PC-3 (cell line): ENCODE measurements at regions not wholly inside any gene's neighbourhood (a gene's known extent, or its start where the extent isn't known, plus 50 kb on each side); places are given as distances from the start of the nearest gene placed in this dataset.

ENCODE experiments used
- CTCF ChIP-seq: fragments of 300-600 bp; sonication (generic); conservative IDR thresholded peaks from 2 replicates; pipeline ENCODE4 v1.5.1; 2017; ENCODE audit warnings: antibody characterized with exemption, low read depth, mild to moderate bottlenecking, low read length
- EZH2 ChIP-seq: fragments of 300-600 bp; sonication (generic); IDR thresholded peaks from one replicate; pipeline ENCODE4 v1.6.1; 2017; ENCODE audit warnings: antibody characterized with exemption, mild to moderate bottlenecking, low read length; ENCODE audit not compliant: unreplicated experiment

DNA sequence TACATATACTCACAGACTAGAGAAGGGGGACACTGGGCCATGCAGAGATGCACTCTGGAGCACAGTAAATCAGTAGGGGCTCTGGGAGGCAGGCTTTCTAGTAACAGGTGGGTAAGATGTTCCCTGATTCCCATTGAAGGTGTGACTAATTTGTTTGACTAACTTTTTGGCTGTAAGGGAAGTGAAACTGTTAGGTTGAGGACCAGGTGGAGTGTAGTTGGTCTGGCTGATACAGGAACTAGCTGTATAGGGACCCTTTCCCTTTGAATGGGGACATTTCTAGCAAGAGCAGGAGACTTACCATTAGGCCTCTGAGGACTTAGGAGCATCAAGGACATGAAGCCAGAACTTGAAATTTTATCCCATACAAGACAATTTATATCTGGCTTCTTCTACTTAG, 989.6 kb upstream of the COX7C start:
- no peak for TF ChIP-seq CTCF
- no peak for TF ChIP-seq EZH2
